Astrocyte of the spinal cord (primary cell): ENCODE measurements at regions not wholly inside any gene's neighbourhood (a gene's known extent, or its start where the extent isn't known, plus 50 kb on each side); places are given as distances from the start of the nearest gene placed in this dataset.

Experiments used
- DNase-seq: peaks from one replicate; pipeline ENCODE4 v3.0.0; 2011; ENCODE audit warnings: low read depth, low spot score
- H3K4me3 ChIP-seq: 2 replicates; pipeline ENCODE4 v1.5.1; 2011; ENCODE audit warnings: low read depth, mild to moderate bottlenecking, low read length, moderate library complexity
- in situ Hi-C: cut with HindIII; loops from 2 replicates; pipeline ENCODE4 v1.10.0; 2017; ENCODE audit warnings: low sequenced_read_pairs
- TF ChIP-seq, protein P1 (sequence below): IDR thresholded peaks from 2 replicates; pipeline ENCODE4 v1.5.1; 2012; ENCODE audit warnings: low read depth, mild to moderate bottlenecking, low read length, inconsistent platforms

DNA sequence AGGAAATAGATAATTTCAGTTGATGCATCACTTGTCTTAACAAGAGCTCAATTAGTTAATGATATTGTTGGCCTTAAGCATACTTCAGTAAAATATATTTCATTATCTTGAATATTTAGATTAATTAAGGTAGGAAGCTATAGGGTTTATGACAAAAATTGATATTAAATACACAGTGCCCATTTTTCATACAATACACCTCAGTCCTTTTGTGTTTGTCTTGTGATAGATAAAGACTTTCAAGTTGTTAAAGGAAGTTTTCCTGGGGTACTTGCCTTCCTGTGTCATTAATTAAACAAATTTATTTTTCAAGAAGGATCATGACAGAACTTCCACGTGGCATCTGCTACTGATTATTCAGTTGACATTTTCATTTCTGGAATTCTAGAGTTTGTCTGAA is 420.5 kb downstream of the MTX2 start:
- no peak for DNase-seq
- TF ChIP-seq, protein P1, sequence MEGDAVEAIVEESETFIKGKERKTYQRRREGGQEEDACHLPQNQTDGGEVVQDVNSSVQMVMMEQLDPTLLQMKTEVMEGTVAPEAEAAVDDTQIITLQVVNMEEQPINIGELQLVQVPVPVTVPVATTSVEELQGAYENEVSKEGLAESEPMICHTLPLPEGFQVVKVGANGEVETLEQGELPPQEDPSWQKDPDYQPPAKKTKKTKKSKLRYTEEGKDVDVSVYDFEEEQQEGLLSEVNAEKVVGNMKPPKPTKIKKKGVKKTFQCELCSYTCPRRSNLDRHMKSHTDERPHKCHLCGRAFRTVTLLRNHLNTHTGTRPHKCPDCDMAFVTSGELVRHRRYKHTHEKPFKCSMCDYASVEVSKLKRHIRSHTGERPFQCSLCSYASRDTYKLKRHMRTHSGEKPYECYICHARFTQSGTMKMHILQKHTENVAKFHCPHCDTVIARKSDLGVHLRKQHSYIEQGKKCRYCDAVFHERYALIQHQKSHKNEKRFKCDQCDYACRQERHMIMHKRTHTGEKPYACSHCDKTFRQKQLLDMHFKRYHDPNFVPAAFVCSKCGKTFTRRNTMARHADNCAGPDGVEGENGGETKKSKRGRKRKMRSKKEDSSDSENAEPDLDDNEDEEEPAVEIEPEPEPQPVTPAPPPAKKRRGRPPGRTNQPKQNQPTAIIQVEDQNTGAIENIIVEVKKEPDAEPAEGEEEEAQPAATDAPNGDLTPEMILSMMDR, result no peak
- in situ Hi-C loops, result no loop called here
- no peak overlapping the region for H3K4me3 ChIP-seq

DNA sequence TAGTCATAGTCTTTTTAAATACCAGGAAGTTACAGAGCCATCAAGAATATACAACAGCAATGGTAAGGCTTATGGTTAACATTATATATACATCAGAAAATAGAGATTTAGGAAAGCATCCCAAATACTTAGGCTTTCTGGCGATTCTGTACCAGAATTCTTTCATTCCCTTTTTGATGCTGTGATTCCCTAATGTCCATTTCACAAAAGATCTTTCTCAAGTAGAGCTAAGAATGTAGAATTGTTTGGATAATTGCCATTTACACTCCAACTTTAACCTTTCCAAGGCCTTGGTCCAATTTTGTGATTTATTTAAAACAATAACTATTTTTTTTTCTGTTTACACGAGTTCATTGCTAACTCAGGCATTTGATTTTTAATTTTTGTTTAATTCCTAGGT is 422.2 kb downstream of the MTX2 start:
- DNase-seq, result no peak
- in situ Hi-C loops, result no loop called here

DNA sequence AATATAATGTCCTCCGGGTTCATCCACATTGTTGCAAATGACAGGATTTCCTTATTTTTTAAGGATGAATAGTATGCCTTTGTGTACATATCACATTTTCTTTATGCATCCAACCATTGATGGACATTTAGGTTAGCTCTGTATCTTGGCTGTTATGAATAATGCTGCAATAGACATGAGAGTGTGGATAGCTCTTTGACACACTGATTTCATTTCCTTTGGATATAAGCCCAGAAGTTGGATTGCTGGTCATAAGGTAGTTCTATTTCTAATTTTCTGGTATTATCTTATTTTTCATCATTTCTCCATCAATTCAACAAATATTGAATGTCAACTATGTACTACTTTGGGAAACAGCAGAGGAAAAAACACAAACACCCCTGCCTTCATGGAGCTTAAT is 423.3 kb downstream of the MTX2 start:
- H3K4me3 ChIP-seq, result no peak overlapping the region
- in situ Hi-C loops, result no loop called here
- DNase-seq, result no peak
- TF ChIP-seq, protein P1, result no peak

More for the DNA sequence above, 422.2 kb downstream of the MTX2 start:
- H3K4me3 ChIP-seq, result no peak overlapping the region
- TF ChIP-seq, protein P1, result no peak

DNA sequence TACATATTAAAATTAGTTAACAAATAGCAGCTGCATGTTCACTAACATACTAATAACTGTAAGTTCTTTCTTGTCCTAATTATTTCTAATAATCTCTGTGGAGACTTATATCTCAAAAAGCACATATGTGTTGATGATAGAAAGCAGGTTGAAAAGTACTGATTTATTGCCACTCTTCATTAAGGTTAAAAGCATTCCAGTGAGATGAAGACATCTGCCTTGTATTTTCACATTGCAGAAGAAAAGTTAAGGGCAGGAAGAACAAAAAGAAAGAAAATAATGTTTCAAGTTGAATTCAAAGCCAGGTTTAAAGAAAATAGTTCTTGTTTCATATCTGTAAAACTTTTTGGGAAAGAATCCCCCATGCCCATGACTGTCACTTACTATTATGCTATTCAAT is 429.9 kb downstream of the MTX2 start:
- in situ Hi-C loops, result no loop called here
- TF ChIP-seq, protein P1, result no peak
- no peak overlapping the region for H3K4me3 ChIP-seq
- no peak for DNase-seq

DNA sequence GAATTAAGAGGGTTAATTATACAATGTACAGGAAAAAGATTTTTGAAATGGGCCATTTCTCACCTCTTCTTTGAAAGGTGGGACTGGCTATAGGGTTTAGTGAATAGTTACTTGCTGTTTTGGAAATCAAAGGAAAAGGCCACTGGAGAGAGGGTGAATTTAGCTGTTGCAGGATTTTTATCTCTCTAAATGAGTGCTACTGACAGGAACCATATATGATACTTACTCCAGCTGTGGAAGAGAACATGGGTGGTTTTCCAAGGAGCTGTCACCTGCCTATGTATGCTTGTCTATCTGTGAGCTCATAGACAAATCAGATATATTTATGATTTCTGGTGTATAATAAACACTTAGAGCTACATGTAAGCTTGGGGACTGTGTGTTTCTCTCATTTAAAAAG is 430.4 kb downstream of the MTX2 start:
- no peak overlapping the region for H3K4me3 ChIP-seq
- TF ChIP-seq, protein P1, result no peak
- no peak for DNase-seq
- in situ Hi-C loops, result no loop called here

DNA sequence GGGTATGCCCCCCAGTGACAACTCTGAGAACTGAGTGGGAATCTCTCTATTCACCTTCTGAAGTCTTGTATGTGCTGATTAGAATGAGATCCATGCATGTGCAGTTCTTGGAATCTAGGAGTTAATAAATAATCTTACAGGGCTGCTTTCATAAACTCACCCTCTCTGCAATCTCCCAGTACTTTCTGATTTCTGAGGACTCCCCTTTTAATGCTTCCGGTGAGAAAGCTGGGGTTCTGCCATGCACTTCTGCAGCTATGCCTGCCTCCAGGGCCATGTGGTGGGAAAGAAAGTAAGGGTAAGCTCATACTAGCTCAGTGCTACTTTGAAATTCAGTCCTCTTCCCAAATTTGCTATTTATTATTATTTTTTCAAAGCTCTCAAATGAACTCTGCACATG is 432.9 kb downstream of the MTX2 start:
- DNase-seq, result no peak
- H3K4me3 ChIP-seq, result no peak overlapping the region
- in situ Hi-C loops, result no loop called here
- TF ChIP-seq, protein P1, result no peak

DNA sequence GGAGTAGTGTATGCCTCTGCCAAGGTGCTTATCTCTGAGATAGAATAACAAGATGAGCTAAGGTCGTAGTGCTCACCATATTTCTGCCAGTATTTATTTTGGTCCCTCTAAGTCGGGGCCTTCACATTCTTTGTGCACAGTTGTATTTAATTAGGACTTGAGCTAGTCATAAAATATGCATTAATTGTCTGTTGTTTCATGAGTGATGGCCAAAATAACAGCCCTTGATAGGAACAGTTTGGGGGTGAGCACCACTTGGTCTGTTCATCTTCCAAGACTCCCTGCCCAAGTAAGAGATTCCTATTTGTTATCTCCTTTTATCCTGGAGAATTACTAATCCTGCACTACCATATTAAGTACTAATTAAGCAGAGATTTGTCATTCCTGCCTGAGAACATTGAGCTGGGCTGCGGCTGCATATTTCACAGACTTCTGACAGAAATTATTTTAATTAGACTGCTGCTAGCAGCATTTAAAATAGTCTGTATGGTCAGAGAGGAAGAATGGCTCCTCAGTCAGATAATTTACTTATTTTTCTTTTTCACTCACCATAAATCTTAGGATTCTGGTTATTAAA is 435.1 kb downstream of the MTX2 start:
- in situ Hi-C loops, result no loop called here
- H3K4me3 ChIP-seq, result no peak overlapping the region
- no peak for DNase-seq
- TF ChIP-seq, protein P1, result no peak
